HepG2 (cell line): ENCODE measurements at regions not wholly inside any gene's neighbourhood (a gene's known extent, or its start where the extent isn't known, plus 50 kb on each side); places are given as distances from the start of the nearest gene placed in this dataset.

Experiments used
- EZH2 ChIP-seq: conservative IDR thresholded peaks from 2 replicates; pipeline ENCODE4 v1.6.1; 2012; ENCODE audit warnings: mild to moderate bottlenecking, low read depth, low read length, moderate library complexity
- FOXK1 ChIP-seq: sonication (generic); formaldehyde crosslinking; IDR thresholded peaks from 2 replicates; pipeline ENCODE4 v1.4.0; 2020; ENCODE audit warnings: low read depth, missing genetic modification reagents, borderline replicate concordance
- PHF21A ChIP-seq: sonication (generic); formaldehyde crosslinking; IDR thresholded peaks from 2 replicates; pipeline ENCODE4 v1.5.0; 2020; ENCODE audit warnings: mild to moderate bottlenecking, missing genetic modification reagents
- PRDM15 ChIP-seq: sonication (generic); formaldehyde crosslinking; IDR thresholded peaks from 2 replicates; pipeline ENCODE4 v1.4.0; 2020; ENCODE audit warnings: missing genetic modification reagents
- SNAPC2 ChIP-seq: sonication (generic); formaldehyde crosslinking; IDR thresholded peaks from 2 replicates; pipeline ENCODE4 v1.8.1; 2022; ENCODE audit warnings: mild to moderate bottlenecking, missing genetic modification reagents
- THYN1 ChIP-seq: sonication (generic); formaldehyde crosslinking; IDR thresholded peaks from 2 replicates; pipeline ENCODE4 v1.8.1; 2023; ENCODE audit warnings: low read depth, mild to moderate bottlenecking, moderate library complexity, missing genetic modification reagents, borderline replicate concordance
- ZSCAN12 ChIP-seq: sonication (generic); formaldehyde crosslinking; IDR thresholded peaks from 2 replicates; pipeline ENCODE4 v1.9.0; 2021; ENCODE audit warnings: mild to moderate bottlenecking, missing genetic modification reagents

GRCh38 chr11:93908689-93909088, 58.3 kb upstream of the VSTM5 start:
- TF ChIP-seq EZH2: no peak
- TF ChIP-seq PRDM15: no peak
- no peak for TF ChIP-seq FOXK1 (CRISPR knock-in tag)
- TF ChIP-seq PHF21A (CRISPR knock-in tag): no peak
- no peak for TF ChIP-seq ZSCAN12
- TF ChIP-seq THYN1: no peak
- no peak for TF ChIP-seq SNAPC2 (CRISPR knock-in tag)
